ENCODE measurements at regions not wholly inside any gene's neighbourhood (a gene's known extent, or its start where the extent isn't known, plus 50 kb on each side); places are given as distances from the start of the nearest gene placed in this dataset.

GRCh38 chr6:71545905-71546304 is 257.3 kb downstream of the OGFRL1 start:
- Mint-ChIP-seq H3K9me3 (peaks cover 0 to 4% (median 0%) of the 10 kb centered on the region in 7 donors), H3K4me3 (no peak overlapping the region)
- no peaks in the 10 kb centered on the region for H3K36me3 ChIP-seq (replicated peaks in 1 of 2; ENCODE audit: control insufficient read depth in 1 of 2, insufficient read depth in 2 of 2, low read length in 2 of 2)

GRCh38 chr6:71551798-71552197 is 263.2 kb downstream of the OGFRL1 start:
- WGBS (ENCODE audit: insufficient coverage): 94% methylated on average over 2 of the region's 3 CpGs
- H3K4me3 ChIP-seq (replicated peaks in 1 of 3; ENCODE audit: low read depth in 2 of 3, low read length in 3 of 3): no peak overlapping the region
- no peak overlapping the region for H2AFZ ChIP-seq (ENCODE audit: insufficient read depth, low read depth, low read length, poor library complexity, severe bottlenecking)
- H3K27me3 ChIP-seq (ENCODE audit: control insufficient read depth in 2 of 2, insufficient read depth in 2 of 2, low read length in 2 of 2): no peaks in the 10 kb centered on the region
- Mint-ChIP-seq H3K27me3 (ENCODE audit: low read depth in 3 of 3) (peaks cover 0 to 5% (median 2%) of the 10 kb centered on the region in 3 donors), H3K4me1 (no peaks in the 10 kb centered on the region), H3K9me3 (peaks cover 7 to 25% (median 17%) of the 10 kb centered on the region in 7 donors), H3K36me3 (no peaks in the 10 kb centered on the region), H3K4me3 (no peak overlapping the region), H3K27ac (no peak overlapping the region)
- H3K9ac ChIP-seq (ENCODE audit: insufficient read depth, low read length, poor library complexity, severe bottlenecking): no peak overlapping the region
- H3K4me1 ChIP-seq (ENCODE audit: control insufficient read depth in 1 of 2, insufficient read depth in 2 of 2, low read length in 2 of 2): no peaks in the 10 kb centered on the region
- H3K36me3 ChIP-seq (replicated peaks in 1 of 2; ENCODE audit: control insufficient read depth in 1 of 2, insufficient read depth in 2 of 2, low read length in 2 of 2): no peaks in the 10 kb centered on the region
- peaks cover 18 to 19% of the 10 kb centered on the region in 2 donors for H3K9me3 ChIP-seq (replicated peaks in 1 of 2; ENCODE audit: control insufficient read depth in 1 of 2, insufficient read depth in 1 of 2, low read length in 2 of 2)
- H3K27ac ChIP-seq (ENCODE audit: low read depth in 1 of 2, low read length in 2 of 2): no peak overlapping the region
- TF ChIP-seq, protein P1, sequence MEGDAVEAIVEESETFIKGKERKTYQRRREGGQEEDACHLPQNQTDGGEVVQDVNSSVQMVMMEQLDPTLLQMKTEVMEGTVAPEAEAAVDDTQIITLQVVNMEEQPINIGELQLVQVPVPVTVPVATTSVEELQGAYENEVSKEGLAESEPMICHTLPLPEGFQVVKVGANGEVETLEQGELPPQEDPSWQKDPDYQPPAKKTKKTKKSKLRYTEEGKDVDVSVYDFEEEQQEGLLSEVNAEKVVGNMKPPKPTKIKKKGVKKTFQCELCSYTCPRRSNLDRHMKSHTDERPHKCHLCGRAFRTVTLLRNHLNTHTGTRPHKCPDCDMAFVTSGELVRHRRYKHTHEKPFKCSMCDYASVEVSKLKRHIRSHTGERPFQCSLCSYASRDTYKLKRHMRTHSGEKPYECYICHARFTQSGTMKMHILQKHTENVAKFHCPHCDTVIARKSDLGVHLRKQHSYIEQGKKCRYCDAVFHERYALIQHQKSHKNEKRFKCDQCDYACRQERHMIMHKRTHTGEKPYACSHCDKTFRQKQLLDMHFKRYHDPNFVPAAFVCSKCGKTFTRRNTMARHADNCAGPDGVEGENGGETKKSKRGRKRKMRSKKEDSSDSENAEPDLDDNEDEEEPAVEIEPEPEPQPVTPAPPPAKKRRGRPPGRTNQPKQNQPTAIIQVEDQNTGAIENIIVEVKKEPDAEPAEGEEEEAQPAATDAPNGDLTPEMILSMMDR (IDR thresholded peaks at IDR 0.05): no peak
- intact Hi-C loops (cut with micrococcal nuclease): no loop called here
- no peaks in the 10 kb centered on the region for H4K20me1 ChIP-seq (ENCODE audit: insufficient read depth, low read length)
- no peak for DNase-seq
- H3K4me2 ChIP-seq (replicated peaks; ENCODE audit: extremely low read depth, low read length, poor library complexity, severe bottlenecking): no peak overlapping the region
- H3K79me2 ChIP-seq (ENCODE audit: insufficient read depth, low read length): no peaks in the 10 kb centered on the region

More at GRCh38 chr6:71545905-71546304, 257.3 kb downstream of the OGFRL1 start:
- Histone ChIP-seq H4K20me1 (ENCODE audit: insufficient read depth, low read length) (no peaks in the 10 kb centered on the region), H3K4me1 (ENCODE audit: control insufficient read depth in 1 of 2, insufficient read depth in 2 of 2, low read length in 2 of 2) (no peaks in the 10 kb centered on the region), H3K27ac (ENCODE audit: low read depth in 1 of 2, low read length in 2 of 2) (no peak overlapping the region), H3K9ac (ENCODE audit: insufficient read depth, low read length, poor library complexity, severe bottlenecking) (no peak overlapping the region), H3K4me3 (replicated peaks in 1 of 3; ENCODE audit: low read depth in 2 of 3, low read length in 3 of 3) (no peak overlapping the region), H2AFZ (ENCODE audit: insufficient read depth, low read depth, low read length, poor library complexity, severe bottlenecking) (no peak overlapping the region), H3K79me2 (ENCODE audit: insufficient read depth, low read length) (no peaks in the 10 kb centered on the region), H3K4me2 (replicated peaks; ENCODE audit: extremely low read depth, low read length, poor library complexity, severe bottlenecking) (no peak overlapping the region), H3K9me3 (replicated peaks in 1 of 2; ENCODE audit: control insufficient read depth in 1 of 2, insufficient read depth in 1 of 2, low read length in 2 of 2) (peaks cover 0 to 2% of the 10 kb centered on the region in 2 donors), H3K27me3 (ENCODE audit: control insufficient read depth in 2 of 2, insufficient read depth in 2 of 2, low read length in 2 of 2) (no peaks in the 10 kb centered on the region)
- Mint-ChIP-seq H3K27me3 (ENCODE audit: low read depth in 3 of 3) (peaks cover 0 to 6% (median 4%) of the 10 kb centered on the region in 3 donors), H3K36me3 (no peaks in the 10 kb centered on the region), H3K27ac (no peak overlapping the region), H3K4me1 (no peaks in the 10 kb centered on the region)
- TF ChIP-seq, protein P1 (IDR thresholded peaks at IDR 0.05): no peak
- intact Hi-C loops (cut with micrococcal nuclease): no loop called here
- WGBS (ENCODE audit: insufficient coverage): no CpG with 5 or more reads among the region's 3 CpGs
- no peak for DNase-seq

Measured in CD14-positive monocyte (primary cell).